GM18508 (cell line): ENCODE measurements at regions not wholly inside any gene's neighbourhood (a gene's known extent, or its start where the extent isn't known, plus 50 kb on each side); places are given as distances from the start of the nearest gene placed in this dataset.
"Not testable (repeated sequence)": the region's sequence is repeated elsewhere in the genome, so short reads cannot be mapped to it uniquely, and the experiment has no call there.

Source experiments
- ATAC-seq: cut with Tn5 transposase; IDR thresholded peaks from one replicate; pipeline ENCODE4 v1.9.1; 2021; ENCODE audit warnings: moderate number of reproducible peaks; ENCODE audit not compliant: insufficient read depth, unreplicated experiment

DNA sequence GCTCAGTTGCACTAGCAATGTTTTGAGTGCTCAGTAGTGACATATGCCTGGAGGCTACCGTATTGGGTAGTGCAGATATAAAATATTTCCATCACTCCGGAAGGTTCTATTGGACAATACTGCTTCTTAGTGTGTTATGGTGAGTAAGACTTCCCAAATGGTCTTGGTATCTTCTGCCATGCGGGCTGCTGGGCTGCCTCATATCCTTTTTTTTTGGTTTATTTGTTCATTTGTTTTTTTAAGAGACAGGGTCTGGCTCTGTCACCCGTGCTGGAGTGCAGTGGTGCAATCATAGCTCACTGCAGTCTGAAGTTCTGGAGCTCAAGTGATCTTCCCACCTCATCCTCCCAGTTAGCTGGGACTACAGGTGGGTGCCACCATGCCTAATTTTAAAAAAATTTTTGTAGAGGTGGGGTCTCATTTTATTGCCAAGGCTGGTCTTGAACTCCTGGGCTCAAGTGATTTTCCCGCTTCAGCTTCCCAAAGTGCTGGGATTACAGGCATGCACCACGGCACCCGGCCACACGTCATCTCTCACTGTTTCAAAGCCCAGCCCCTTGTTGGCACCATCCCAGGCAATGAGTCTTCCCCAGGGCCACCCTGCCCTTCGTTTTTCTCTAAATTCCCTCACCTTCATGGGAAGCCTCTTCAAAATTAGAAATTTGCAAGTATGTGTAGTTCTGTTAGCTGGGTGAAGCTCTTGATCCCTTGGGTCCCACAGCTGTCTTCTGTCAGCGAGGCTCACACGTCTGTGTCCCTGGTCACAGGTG lies 111.0 kb upstream of the KLF14 start:
- ATAC-seq = no peak

DNA sequence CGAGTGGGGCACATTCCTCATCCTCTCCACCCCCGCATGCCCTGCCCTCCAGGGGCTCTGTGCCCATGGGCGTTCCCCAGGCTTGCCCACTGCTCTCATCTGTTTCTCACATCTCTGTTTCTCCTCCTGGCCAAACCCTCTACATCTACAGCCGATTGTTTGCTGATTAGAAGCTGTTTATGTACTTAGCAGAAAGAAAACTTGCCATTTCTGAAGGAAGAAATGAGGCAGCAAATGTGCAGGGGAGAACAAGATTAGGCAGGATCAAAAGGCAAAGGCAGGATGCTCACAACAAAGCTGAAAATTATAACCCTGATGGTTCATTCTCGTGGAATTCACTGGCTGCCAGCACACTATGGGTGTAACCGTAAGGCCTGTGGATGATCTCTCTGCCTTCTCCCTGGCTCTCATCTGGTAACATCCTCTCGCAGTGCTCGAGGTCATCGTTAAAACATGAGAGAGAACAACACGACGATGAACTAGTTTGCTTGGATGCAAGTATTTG lies 111.6 kb upstream of the KLF14 start:
- ATAC-seq = no peak

DNA sequence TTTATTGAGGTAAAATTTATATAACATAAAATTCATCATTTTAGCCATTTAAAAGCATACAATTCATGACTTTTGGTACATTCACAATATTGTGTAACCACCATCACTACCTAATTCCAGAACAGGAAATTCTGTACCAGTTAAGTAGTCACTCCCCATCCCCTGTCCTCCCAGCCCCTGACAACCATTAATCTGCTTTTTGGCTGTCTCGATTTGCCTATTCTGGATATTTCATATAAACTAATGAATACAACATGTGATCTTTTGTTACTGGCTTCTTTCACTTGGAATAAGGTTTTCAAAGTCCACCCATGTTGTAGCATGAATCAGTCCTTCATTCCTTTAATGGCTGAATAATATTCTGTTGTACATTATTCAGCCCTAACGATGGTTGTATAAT lies 115.6 kb upstream of the KLF14 start:
- no peak for ATAC-seq

DNA sequence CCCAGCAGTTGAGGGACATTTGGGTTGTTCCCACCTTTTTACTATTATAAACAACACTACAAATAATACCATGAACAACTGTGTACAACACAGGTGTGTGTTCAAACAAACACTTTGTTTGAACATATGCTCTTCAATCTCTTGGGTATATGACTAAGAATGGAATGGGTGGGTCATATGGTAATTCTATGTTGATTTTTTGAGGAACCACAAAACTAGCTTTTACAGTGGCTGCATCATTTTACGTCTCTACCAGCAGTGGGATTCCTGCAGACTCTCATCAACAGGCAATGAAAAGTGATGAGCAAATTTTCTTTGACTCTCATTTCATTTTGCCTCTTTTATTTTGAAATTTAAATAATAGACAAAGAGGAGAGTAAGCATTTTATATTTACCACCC lies 116.9 kb upstream of the KLF14 start:
- no peak for ATAC-seq

DNA sequence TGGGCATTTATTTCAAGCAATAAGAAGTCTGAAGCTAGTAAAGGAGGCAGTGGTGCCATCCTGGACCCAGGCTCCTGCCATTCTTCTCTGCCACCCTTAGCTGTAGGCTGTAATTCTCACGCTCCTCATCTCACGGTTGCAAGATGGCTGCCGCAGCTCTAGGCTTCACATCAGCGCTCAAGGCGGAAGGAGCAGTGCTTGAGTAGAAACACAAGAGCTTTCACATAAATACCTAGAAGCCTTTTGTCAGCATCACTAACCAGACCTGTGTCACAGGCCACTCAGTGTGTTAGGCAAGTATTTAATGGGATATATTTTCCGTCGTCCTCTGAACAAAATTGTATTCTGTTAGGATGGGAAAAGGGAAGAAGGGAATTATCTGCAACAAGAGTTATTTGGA lies 118.9 kb upstream of the KLF14 start:
- no peak for ATAC-seq

DNA sequence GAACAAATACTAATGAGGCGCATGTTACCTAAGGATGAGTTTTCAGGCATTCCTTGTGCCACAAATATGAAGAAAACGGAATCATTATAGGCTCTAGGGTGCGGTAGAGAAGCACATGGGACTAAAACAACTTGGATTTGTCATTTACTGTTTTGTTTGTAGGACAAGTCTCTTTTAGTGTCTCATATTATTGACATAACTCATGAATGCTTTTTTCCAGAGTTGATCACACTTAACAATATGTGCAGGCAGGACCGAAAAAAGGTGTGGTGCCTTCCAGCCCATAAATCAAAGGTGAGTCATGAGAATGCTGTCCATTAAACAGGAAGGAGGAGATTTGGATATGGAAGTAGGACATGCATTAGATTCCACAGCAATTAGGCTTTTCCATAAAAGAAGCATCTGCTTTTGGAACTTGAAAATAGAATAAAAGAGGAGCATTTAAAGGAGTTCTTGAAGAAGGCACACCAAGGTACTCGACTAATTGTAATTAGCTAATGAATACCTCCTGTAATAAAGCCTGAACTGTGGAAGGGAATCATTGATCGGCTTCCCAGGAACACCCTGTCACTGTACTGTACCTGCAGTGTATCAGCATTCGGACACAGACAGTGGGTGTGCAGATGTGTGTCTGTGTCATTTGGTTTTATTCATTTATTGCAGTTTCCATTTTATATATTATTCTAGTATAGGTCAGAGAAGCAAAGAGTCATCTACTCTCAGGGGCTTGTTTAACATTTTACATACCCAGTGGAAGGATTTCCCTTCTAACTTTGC lies 119.7 kb upstream of the KLF14 start:
- ATAC-seq = no peak

DNA sequence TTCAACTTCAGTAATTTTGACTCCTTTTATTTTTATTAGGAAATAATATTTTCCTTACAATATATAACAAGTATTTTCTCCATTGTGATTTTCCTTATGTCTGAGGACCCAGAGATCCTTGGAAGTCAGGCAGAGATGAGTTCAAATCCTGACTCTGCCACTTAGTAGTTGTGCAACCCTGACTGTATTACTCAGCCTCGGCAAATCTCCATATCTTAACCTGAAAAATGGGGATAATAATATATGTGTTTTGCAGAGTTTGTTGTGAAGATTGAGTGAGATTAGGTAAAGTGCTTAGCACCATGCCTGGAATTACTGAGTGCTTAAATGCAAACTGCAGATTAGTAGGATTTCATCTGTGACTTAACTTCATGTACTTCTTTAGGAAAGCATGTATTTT lies 120.5 kb upstream of the KLF14 start:
- no peak for ATAC-seq

DNA sequence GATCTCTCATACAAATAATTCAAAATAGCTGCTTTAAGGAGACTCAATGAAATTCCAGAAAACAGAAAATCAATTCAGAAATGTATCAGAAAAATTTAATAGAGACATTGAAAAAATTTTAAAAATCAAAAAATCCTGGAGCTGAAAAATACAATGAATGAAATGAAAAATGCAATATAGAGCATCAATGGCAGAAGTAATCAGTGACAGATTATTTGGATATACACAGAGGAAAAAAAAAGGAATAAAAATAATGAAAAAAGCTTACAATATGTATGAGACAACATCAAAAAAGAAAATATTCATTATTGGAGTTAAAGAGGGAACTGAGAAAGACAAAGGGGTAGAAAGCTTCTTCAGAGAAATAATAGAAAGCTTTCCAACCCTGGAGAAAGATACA lies 122.9 kb upstream of the KLF14 start:
- no peak for ATAC-seq

DNA sequence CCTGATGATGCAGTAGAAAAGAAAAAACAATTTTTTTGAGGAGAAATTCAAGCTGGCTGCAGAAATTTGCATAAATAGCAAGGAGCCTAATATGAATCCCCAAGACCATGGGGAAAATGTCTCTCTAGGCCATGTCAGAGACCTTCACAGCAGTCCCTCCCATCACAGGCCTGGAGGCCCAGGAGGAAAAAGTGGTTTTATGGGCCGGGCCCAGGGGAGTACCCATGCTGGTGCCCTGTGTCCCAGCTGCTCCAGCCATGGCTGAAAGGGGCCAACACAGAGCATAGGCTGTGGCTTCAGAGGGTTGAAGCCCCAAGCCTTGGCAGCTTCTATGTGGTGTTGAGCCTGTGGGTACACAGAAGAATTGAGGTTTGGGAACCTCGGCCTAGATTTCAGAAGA lies 126.8 kb upstream of the KLF14 start:
- not testable (repeated sequence) for ATAC-seq

DNA sequence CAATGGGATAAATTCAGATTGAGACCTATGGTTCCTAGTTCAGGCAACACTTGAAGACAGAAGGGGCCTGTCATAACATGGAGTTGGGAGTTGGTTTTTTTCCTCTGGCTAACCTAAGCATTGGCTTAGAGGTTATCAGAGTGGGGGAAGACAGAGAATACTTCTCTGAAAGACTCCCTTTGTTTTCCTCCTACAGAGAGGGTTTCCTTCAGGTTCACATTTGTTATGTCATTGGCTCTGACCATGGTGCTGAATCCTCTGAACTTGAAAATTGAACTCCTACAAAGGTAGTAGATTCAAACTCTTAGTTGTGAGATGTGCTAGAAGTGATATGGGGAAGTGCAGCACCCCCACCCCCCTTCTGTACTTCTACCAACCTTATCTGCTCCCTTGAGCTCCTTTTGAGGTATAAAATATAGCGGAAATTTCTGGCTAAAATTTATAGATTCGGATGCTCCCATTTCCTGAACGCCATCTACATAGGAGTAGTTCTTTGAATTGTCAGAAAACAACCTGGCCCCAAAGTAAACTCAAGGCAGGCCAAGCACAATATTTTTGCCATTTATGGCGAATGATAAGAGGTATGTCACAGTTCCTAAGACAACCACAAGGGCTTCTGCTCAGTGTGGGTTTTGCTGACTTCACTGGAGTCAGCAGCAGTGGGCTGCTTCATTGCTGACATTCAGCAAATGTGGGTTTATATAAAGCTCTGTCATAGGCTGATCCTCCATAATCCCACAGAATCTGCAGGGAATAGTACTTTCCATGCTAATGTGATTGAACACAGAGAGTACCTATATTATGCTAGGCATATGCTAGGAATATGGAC lies 131.6 kb upstream of the KLF14 start:
- no peak for ATAC-seq

DNA sequence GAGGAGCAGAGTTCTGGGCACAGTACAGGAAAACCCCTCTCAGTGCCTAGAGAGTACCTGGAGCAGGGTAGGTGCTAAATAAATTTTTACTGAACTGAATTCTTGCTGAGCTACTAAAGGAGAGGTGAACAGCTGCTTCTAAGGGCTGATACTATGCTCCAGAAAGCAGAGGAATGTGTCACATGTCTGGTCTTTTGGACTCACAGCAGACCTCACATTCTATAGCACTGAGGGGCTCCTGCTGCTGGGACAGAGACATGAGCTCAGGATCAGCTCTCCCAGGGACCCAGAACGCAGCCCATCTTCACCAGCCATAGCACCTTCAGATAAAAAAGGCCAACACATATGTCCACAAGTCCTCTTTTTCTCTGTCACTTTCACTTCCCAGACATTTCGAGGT lies 133.0 kb upstream of the KLF14 start:
- ATAC-seq = no peak

DNA sequence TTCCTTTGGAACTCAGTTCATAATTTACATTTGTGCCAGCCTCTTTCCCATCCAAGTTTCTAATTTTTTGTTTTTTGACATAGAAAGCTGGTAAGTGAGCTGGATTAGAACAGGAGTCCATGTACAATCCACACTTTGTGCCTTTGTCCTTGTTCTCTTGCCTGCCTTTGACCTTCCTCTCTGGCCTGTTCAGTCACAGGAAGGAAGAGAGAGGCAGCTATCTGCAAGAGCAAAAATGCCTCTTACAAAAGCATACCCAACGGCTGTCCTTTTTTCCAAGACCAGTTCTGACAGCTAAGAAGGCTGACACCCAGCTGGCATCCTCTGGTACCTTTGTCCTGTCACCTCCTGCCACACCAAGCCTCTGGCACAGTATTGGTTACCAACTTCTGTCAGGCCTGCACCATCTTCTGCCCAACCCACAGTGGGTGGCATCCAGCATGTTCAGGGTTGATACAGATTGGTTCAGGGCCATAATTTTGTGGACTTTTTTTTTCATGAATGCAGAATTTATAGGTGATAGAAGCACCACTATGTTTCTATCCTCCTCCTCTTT lies 133.7 kb upstream of the KLF14 start:
- no peak for ATAC-seq

DNA sequence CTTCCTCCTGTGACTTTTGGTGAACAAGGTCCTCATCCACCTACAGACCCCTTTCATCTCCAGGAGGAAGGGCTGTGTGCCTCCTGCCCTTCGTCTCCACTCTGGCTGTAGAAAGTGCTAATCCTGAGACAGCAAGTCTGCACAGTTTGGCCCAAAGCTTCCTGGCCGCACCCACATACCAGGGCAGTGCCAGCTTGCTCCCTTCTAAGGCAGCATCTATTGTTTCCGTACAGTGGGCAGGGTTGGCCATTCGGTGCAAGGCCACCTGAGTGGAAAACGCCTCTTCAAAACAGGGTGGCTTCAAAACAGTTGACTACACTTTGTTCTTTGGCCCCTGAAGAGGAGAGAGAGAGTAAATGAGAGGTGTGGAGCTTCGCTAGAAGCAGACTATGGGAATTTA lies 134.1 kb upstream of the KLF14 start:
- no peak for ATAC-seq

DNA sequence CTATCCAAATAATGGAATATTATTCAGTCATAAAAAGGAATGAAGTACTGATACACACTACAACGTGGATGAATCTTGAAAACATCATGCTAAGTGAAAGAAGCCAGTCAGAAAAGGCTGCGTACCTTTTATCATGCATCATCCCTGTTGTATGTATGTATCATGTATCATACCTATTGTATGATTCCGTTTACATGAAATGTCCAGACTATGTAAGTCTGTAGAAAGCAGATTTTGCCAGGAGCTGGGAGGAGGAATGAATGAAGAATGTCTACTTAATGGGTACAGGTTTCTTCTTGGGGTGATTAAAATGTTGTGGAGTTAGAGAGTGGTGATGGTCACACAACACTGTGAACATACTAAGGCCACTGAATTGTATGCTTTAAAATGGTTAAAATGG lies 135.9 kb upstream of the KLF14 start:
- no peak for ATAC-seq

DNA sequence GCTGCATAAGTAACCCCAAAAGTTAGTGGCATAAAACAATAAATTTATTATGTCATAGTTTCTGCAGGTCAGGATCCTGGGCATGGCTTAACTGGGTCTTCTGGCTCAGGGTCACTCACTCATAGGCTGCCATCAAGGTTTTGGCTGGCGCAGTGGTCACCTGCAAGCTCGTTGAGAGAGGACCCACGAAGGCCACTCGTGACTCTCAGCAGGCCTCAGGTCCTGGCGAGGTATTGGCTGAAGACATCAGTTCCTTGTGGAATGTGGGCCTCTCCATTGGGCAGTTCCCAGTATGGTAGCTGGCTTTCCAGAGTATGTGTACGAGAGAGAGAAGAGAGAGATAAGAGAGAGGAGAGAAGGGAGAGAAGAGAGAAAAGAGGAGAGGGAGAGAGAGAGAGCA lies 138.3 kb upstream of the KLF14 start:
- ATAC-seq = no peak

DNA sequence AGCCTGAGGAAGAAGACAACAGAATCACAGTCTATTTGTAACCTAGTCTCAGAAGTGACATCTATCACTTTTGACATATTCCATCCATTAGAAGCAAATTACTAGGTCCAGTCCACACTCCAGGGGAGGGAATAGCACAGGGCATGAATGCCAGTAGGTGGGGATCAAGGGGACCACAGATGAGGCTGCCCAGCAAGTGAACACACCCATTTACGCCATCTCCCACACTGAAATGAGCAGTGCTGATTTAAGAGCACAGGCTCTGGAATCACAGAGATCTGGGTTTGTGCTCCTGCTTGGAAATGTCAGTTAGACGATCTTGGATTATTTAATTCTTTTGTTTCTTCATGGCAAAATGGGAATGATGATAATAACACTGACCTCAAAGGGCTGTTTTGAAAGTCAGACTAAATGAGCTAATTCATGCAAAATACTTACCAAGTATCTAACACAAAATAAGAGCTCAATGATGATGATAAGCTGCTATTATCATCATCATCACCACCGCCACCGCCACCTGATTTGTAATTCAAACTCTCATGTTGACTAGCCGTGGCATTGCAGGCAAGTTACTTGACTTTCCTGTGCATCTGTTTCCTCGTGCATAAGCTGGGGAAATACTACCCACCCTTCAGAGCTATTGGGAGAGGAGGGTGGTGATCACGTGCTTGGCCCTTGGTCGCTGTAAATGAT lies 138.9 kb upstream of the KLF14 start:
- no peak for ATAC-seq

DNA sequence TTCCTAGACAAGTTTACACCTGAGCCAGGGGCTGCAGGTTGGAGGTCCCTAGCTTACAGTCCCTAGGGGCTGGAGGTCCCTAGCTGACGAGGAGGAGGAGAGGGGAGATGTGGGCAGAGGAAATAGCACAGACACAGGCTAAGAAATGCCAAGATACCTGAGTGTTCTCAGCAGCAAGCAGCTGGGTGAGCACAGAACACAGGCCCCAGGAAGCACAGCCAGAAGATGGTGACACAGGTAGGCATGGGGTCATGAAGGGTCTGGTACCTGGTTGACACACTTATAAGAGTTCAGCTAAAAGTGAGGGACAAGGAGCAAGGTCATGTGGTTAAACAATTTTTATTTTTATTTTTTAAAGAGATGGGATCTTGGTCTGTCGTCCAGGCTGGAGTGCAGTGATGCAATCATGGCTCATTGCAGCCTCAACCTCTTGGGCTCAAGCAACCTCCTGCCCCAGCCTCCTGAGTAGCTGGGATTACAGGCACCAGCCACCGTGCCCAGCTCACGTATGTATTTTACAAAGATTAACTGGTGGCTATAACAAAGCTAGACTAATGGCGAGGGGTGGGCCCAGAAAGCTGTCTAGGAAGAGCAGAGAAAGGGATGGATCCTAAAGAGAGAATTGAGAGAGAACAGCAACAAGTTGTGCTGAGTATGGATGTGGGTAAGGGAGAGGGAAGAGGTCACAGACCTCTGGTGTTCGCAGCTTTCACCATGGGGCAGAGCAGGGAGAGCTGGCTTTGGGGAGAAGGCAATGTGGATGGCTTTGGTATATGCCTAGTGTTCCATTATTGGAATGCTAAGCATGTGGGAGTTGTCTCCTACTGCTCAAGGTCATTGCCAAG lies 140.3 kb upstream of the KLF14 start:
- ATAC-seq = no peak

DNA sequence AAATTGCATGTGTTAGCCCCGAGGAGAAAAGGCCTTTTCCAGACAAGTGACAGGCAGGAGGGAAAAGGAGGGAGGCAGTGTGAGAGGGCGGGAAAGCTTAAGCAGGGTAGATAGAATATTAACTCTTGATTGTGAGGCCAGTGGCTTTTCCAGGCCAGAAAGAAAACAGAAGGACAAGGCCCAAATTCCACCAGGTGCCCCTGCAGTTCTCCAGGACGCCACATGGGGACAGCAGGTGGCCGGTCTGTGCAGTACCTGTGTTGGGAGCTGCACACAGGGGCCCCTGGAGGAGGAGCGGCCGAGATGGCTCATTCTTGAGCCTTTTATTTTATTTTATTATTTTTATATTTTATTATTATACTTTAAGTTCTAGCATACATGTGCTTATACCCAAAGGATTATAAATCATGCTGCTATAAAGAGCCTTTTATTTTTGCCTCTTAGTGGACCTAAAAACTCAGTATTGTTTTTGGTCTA lies 141.3 kb upstream of the KLF14 start:
- ATAC-seq = no peak

DNA sequence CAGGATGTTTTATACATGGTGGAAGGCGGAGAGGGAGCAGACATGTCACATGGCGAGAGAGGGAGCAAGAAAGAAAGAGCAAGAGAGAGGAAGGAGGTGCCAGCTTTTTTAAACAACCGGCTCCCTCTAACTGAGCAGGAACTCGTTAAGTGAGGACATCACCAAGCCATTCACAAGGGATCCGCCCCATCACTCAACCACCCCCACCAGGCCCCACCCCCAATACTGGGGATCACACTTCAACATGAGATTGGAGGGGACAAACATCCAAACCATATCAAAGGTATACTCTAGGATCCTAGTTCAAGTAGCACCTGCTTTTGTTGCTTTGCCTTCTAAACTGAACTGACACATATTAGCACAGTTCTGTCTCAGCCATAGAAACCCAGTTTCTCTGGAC lies 141.9 kb upstream of the KLF14 start:
- no peak for ATAC-seq
